IMR-90 (cell line): ENCODE measurements at regions not wholly inside any gene's neighbourhood (a gene's known extent, or its start where the extent isn't known, plus 50 kb on each side); places are given as distances from the start of the nearest gene placed in this dataset.

Source experiments
- ATAC-seq: fragments of 200-7000 bp; cut with Tn5 transposase; 2 replicates; pipeline ENCODE4 v1.9.1; 2020; ENCODE audit warnings: low read depth, mild to moderate bottlenecking, moderate library complexity
- BruUV-seq: library from RNA; stranded (reverse); fragments of 400-500 nt; replicated peaks from 2 replicates; lab custom pipeline; 2021; lab: Mats Ljungman, UMichigan
- CTCF ChIA-PET: fragments of 300-600 bp; formaldehyde crosslinking; extraction: SDS; loops from one replicate; lab custom pipeline; 2021; ENCODE audit warnings: antibody characterized with exemption; lab: Yijun Ruan, JAX
- POLR2A ChIA-PET: fragments of 300-600 bp; sonication (Branson Sonifier 250); formaldehyde crosslinking; loops from one replicate; lab custom pipeline; 2022; ENCODE audit warnings: antibody characterized with exemption; ENCODE audit not compliant: unreplicated experiment; lab: Charles Lee
- DNase-seq: peaks from one replicate; pipeline ENCODE4 v3.0.0; 2013
- H2AFZ ChIP-seq: replicated peaks from 2 replicates; pipeline ENCODE3; 2013; ENCODE audit warnings: low read length, mild to moderate bottlenecking; ENCODE audit not compliant: poor library complexity
- H2AK5ac ChIP-seq: 2 replicates; pipeline ENCODE4 v1.6.1; 2013; ENCODE audit warnings: low read depth, low read length, inconsistent platforms
- H2AK9ac ChIP-seq: replicated peaks from 2 replicates; pipeline ENCODE3; 2013; ENCODE audit warnings: mild to moderate bottlenecking, low read depth, low read length, moderate library complexity; ENCODE audit not compliant: poor library complexity
- H2BK120ac ChIP-seq: 2 replicates; pipeline ENCODE4 v1.6.1; 2013; ENCODE audit warnings: low read depth, low read length, inconsistent platforms
- H2BK15ac ChIP-seq: 3 replicates; pipeline ENCODE4 v1.6.1; 2013; ENCODE audit warnings: low read depth, low read length, inconsistent platforms
- H2BK20ac ChIP-seq: 2 replicates; pipeline ENCODE4 v1.6.1; 2013; ENCODE audit warnings: low read depth, mild to moderate bottlenecking, inconsistent platforms, low read length, moderate library complexity
- H2BK5ac ChIP-seq: 2 replicates; pipeline ENCODE4 v1.6.1; 2013; ENCODE audit warnings: mild to moderate bottlenecking, low read depth, low read length, inconsistent platforms; ENCODE audit not compliant: poor library complexity, severe bottlenecking
- H3K14ac ChIP-seq: replicated peaks from 2 replicates; pipeline ENCODE4 v1.6.1; 2013; ENCODE audit warnings: low read depth, low read length, inconsistent platforms
- H3K18ac ChIP-seq: 2 replicates; pipeline ENCODE4 v1.6.1; 2013; ENCODE audit warnings: low read depth, low read length, control low read depth
- H3K23ac ChIP-seq: 2 replicates; pipeline ENCODE4 v1.6.1; 2013; ENCODE audit warnings: low read depth, low read length, inconsistent platforms
- H3K27ac ChIP-seq: 2 replicates; pipeline ENCODE4 v1.5.1; 2013; ENCODE audit warnings: mild to moderate bottlenecking, control low read depth, low read length; ENCODE audit not compliant: insufficient read depth
- H3K27me3 ChIP-seq: 2 replicates; pipeline ENCODE4 v1.6.1; 2013; ENCODE audit warnings: low read length; ENCODE audit not compliant: control insufficient read depth, insufficient read depth
- H3K36me3 ChIP-seq: 2 replicates; pipeline ENCODE4 v1.6.1; 2013; ENCODE audit warnings: low read length, mixed read lengths; ENCODE audit not compliant: control insufficient read depth, insufficient read depth
- H3K4ac ChIP-seq: 2 replicates; pipeline ENCODE4 v1.6.1; 2013; ENCODE audit warnings: low read depth, low read length, inconsistent platforms
- H3K4me1 ChIP-seq: 2 replicates; pipeline ENCODE4 v1.6.1; 2013; ENCODE audit warnings: low read length, mixed read lengths; ENCODE audit not compliant: control insufficient read depth, insufficient read depth
- H3K4me2 ChIP-seq: 2 replicates; pipeline ENCODE4 v1.6.1; 2013; ENCODE audit warnings: low read depth, mild to moderate bottlenecking, control low read depth, low read length, moderate library complexity
- H3K4me3 ChIP-seq: 2 replicates; pipeline ENCODE4 v1.5.1; 2013; ENCODE audit warnings: low read depth, mild to moderate bottlenecking, control low read depth, low read length, moderate library complexity; ENCODE audit not compliant: insufficient read depth
- H3K56ac ChIP-seq: 2 replicates; pipeline ENCODE4 v1.6.1; 2013; ENCODE audit warnings: low read length, inconsistent platforms; ENCODE audit not compliant: insufficient read depth; ENCODE audit errors: extremely low read depth
- H3K79me1 ChIP-seq, 2 experiments: 2 replicates each; pipeline ENCODE4 v1.6.1; 2013; ENCODE audit warnings: low read length in 2 of 2, inconsistent platforms in 1 of 2, low read depth in 1 of 2
- H3K9ac ChIP-seq: 2 replicates; pipeline ENCODE4 v1.6.1; 2013; ENCODE audit warnings: low read depth, low read length, control low read depth
- H3K9me1 ChIP-seq: 2 replicates; pipeline ENCODE4 v1.6.1; 2013; ENCODE audit warnings: low read length, inconsistent platforms; ENCODE audit not compliant: insufficient read depth
- H3K9me3 ChIP-seq: 2 replicates; pipeline ENCODE4 v1.6.1; 2013; ENCODE audit warnings: low read length; ENCODE audit not compliant: control insufficient read depth, insufficient read depth
- H4K20me1 ChIP-seq: 2 replicates; pipeline ENCODE4 v1.6.1; 2013; ENCODE audit warnings: low read length, inconsistent platforms; ENCODE audit not compliant: insufficient read depth
- H4K5ac ChIP-seq: 2 replicates; pipeline ENCODE4 v1.6.1; 2013; ENCODE audit warnings: mild to moderate bottlenecking, low read depth, low read length, control low read depth
- H4K8ac ChIP-seq, 2 experiments: 2 replicates each; pipeline ENCODE4 v1.6.1; 2013; ENCODE audit warnings: low read depth in 2 of 2, low read length in 2 of 2, control low read depth in 1 of 2, inconsistent platforms in 1 of 2
- H4K91ac ChIP-seq: 2 replicates; pipeline ENCODE4 v1.6.1; 2013; ENCODE audit warnings: low read depth, low read length, inconsistent platforms; ENCODE audit not compliant: insufficient read depth
- BHLHE40 ChIP-seq: fragments of 150-350 bp; IDR thresholded peaks from 2 replicates; pipeline ENCODE4 v1.6.1; 2016; ENCODE audit warnings: mild to moderate bottlenecking, low read depth, low read length
- CEBPB ChIP-seq: IDR thresholded peaks from 2 replicates; pipeline ENCODE4 v1.6.1; 2012; ENCODE audit warnings: low read depth, low read length, improper control_type of control experiment
- CHD1 ChIP-seq: IDR thresholded peaks from 2 replicates; pipeline ENCODE4 v1.6.1; 2012; ENCODE audit warnings: low read depth, low read length, improper control_type of control experiment
- CTCF ChIP-seq: conservative IDR thresholded peaks from 2 replicates; pipeline ENCODE4 v1.5.1; 2012; ENCODE audit warnings: mild to moderate bottlenecking, low read depth, low read length, improper control_type of control experiment
- ELK1 ChIP-seq: fragments of 150-350 bp; IDR thresholded peaks from 2 replicates; pipeline ENCODE4 v1.6.1; 2016; ENCODE audit warnings: low read depth, mild to moderate bottlenecking, low read length, moderate library complexity, borderline replicate concordance
- FOS ChIP-seq: fragments of 150-350 bp; IDR thresholded peaks from 2 replicates; pipeline ENCODE4 v1.6.1; 2016; ENCODE audit warnings: low read depth, low read length
- MAFK ChIP-seq: IDR thresholded peaks from 2 replicates; pipeline ENCODE4 v1.6.1; 2012; ENCODE audit warnings: low read depth, low read length, improper control_type of control experiment
- MAZ ChIP-seq: IDR thresholded peaks from 2 replicates; pipeline ENCODE4 v1.6.1; 2012; ENCODE audit warnings: low read depth, mild to moderate bottlenecking, low read length, improper control_type of control experiment, moderate library complexity, borderline replicate concordance
- MXI1 ChIP-seq: IDR thresholded peaks from 2 replicates; pipeline ENCODE4 v1.6.1; 2012; ENCODE audit warnings: low read depth, mild to moderate bottlenecking, low read length, moderate library complexity, borderline replicate concordance
- NFE2L2 ChIP-seq: fragments of 150-350 bp; IDR thresholded peaks from 2 replicates; pipeline ENCODE4 v1.6.1; 2016; ENCODE audit warnings: low read depth, mild to moderate bottlenecking, low read length
- POLR2A ChIP-seq: IDR thresholded peaks from 2 replicates; pipeline ENCODE4 v1.6.1; 2012; ENCODE audit warnings: mild to moderate bottlenecking, low read depth, low read length
- RAD21 ChIP-seq: IDR thresholded peaks from 2 replicates; pipeline ENCODE4 v1.6.1; 2012; ENCODE audit warnings: low read length, improper control_type of control experiment
- RCOR1 ChIP-seq: IDR thresholded peaks from 2 replicates; pipeline ENCODE4 v1.6.1; 2012; ENCODE audit warnings: mild to moderate bottlenecking, low read length, improper control_type of control experiment; ENCODE audit not compliant: insufficient replicate concordance
- RFX5 ChIP-seq: IDR thresholded peaks from 2 replicates; pipeline ENCODE4 v1.8.0; 2012; ENCODE audit warnings: low read depth, mild to moderate bottlenecking, low read length, moderate library complexity
- SMC3 ChIP-seq: fragments of 150-350 bp; IDR thresholded peaks from 2 replicates; pipeline ENCODE4 v1.6.1; 2016; ENCODE audit warnings: low read depth, mild to moderate bottlenecking, antibody characterized with exemption, low read length, moderate library complexity
- USF2 ChIP-seq: fragments of 150-350 bp; IDR thresholded peaks from 2 replicates; pipeline ENCODE4 v1.6.1; 2017; ENCODE audit warnings: mild to moderate bottlenecking, antibody characterized with exemption, low read length, low read depth
- WGBS, 2 experiments: methylation state at CpG; one replicate each; pipeline versions ENCODE4 v1.1.5 to v1.1.7; 2013; ENCODE audit warnings: missing lambda C conversion rate in 2 of 2; ENCODE audit not compliant: insufficient read length in 1 of 2; ENCODE audit errors: extremely low coverage in 2 of 2; 5-methylcytosine and 5-hydroxymethylcytosine counted together
- dilution Hi-C: fragments of 300-500 bp; cut with HindIII; formaldehyde crosslinking; loops from one replicate; pipeline ENCODE4 v1.14.3; 2018; ENCODE audit warnings: low sequenced_read_pairs; ENCODE audit not compliant: unreplicated experiment
- in situ Hi-C: fragments of 300-500 bp; cut with MboI; formaldehyde crosslinking; loops from 3 replicates; pipeline ENCODE4 v1.14.3; 2019; ENCODE audit warnings: low sequenced_read_pairs, inconsistent platforms, mixed read lengths
- intact Hi-C: fragments of 100-400 bp; cut with micrococcal nuclease; formaldehyde crosslinking; loops from 2 replicates; pipeline ENCODE4 v1.10.0; 2022

- BruUV-seq: no TSS peak
- Histone ChIP-seq H3K9me3 (peaks cover 7% of the 10 kb centered on the region), H4K5ac (no peak overlapping the region), H3K4me3 (no peak overlapping the region), H2AFZ (no peak overlapping the region), H4K91ac (no peak overlapping the region), H2BK5ac (no peak overlapping the region), H3K4ac (no peak overlapping the region), H3K56ac (no peak overlapping the region), H4K20me1 (no peaks in the 10 kb centered on the region), H4K8ac (no peak overlapping the region), H2AK5ac (no peak overlapping the region), H3K18ac (no peak overlapping the region), H3K27ac (no peak overlapping the region), H3K36me3 (no peaks in the 10 kb centered on the region), H3K23ac (no peak overlapping the region), H3K79me1 (no peaks in the 10 kb centered on the region), H3K9ac (no peak overlapping the region), H3K14ac (no peak overlapping the region), H2BK15ac (no peak overlapping the region), H3K27me3 (no peaks in the 10 kb centered on the region), H2AK9ac (no peak overlapping the region), H3K4me1 (no peaks in the 10 kb centered on the region), H2BK20ac (no peak overlapping the region), H3K9me1 (no peaks in the 10 kb centered on the region), H2BK120ac (no peak overlapping the region), H3K4me2 (no peak overlapping the region)
- TF ChIP-seq ELK1 (no peak), MXI1 (no peak), RCOR1 (no peak), MAZ (no peak), CTCF (no peak), FOS (no peak), RFX5 (no peak), POLR2A (no peak), RAD21 (no peak), MAFK (no peak), NFE2L2 (no peak), CEBPB (no peak), USF2 (no peak), BHLHE40 (no peak), SMC3 (no peak), CHD1 (no peak)
- no peak for ATAC-seq
- in situ Hi-C loops: no loop called here
- no peak for DNase-seq
- intact Hi-C loops: no loop called here
- 50% methylated on average over 2 of the region's 9 CpGs; no CpG with 5 or more reads in 1 of the 2 experiments for whole genome bisulfite sequencing, 2 experiments
- ChIA-PET CTCF (interaction anchor here (0.5 kb wide), 1 partner anchor 17 kb away, joined by 3 read pairs; no protein-coding TSS in a partner anchor), POLR2A (no interaction called here)
- dilution Hi-C loops: no loop called here
Measured at GRCh38 chr15:27623560-27624305, 475.4 kb downstream of the OCA2 start.
